ENCODE measurements at regions not wholly inside any gene's neighbourhood (a gene's known extent, or its start where the extent isn't known, plus 50 kb on each side); places are given as distances from the start of the nearest gene placed in this dataset.
A peak's percentile ranks its signal among the peaks of the same experiment; 100 is the strongest.

GRCh38 chr9:82188817-82189216 is 200.2 kb downstream of the SPATA31D1 start:
- Histone ChIP-seq H3K27ac (ENCODE audit: low read depth, low read length) (no peak overlapping the region), H3K9ac (ENCODE audit: extremely low read depth, low read length, poor library complexity, severe bottlenecking) (no peak overlapping the region), H3K9me3 (ENCODE audit: control insufficient read depth, low read length) (peaks cover 1% of the 10 kb centered on the region), H3K4me3 (ENCODE audit: low read length) (no peak overlapping the region), H3K27me3 (ENCODE audit: control insufficient read depth, insufficient read depth, low read length, poor library complexity, severe bottlenecking) (no peaks in the 10 kb centered on the region), H3K4me1 (ENCODE audit: control insufficient read depth, insufficient read depth, low read length) (no peaks in the 10 kb centered on the region), H3K36me3 (ENCODE audit: control insufficient read depth, insufficient read depth, low read length) (no peaks in the 10 kb centered on the region)
- Mint-ChIP-seq H3K4me3 (no peak overlapping the region), H3K36me3 (ENCODE audit: low read depth) (no peaks in the 10 kb centered on the region), H3K9me3 (peaks cover 5% of the 10 kb centered on the region), H3K27ac (no peak overlapping the region), H3K27me3 (ENCODE audit: insufficient read depth) (no peaks in the 10 kb centered on the region), H3K4me1 (peaks cover 2% of the 10 kb centered on the region)
- 90 to 100% methylated on average over 1 of the region's 1 CpG for WGBS, 2 experiments (ENCODE audit: insufficient coverage in 1 of 2, insufficient read length in 1 of 2)
- peak; percentile 67 for TF ChIP-seq CTCF (conservative IDR thresholded peaks at IDR 0.05)
- DNase-seq = no peak

- Histone ChIP-seq H3K4me3 (ENCODE audit: low read length) (no peak overlapping the region), H3K4me1 (ENCODE audit: control insufficient read depth, insufficient read depth, low read length) (no peaks in the 10 kb centered on the region), H3K27ac (ENCODE audit: low read depth, low read length) (no peak overlapping the region), H3K36me3 (ENCODE audit: control insufficient read depth, insufficient read depth, low read length) (no peaks in the 10 kb centered on the region), H3K9ac (ENCODE audit: extremely low read depth, low read length, poor library complexity, severe bottlenecking) (no peak overlapping the region), H3K9me3 (ENCODE audit: control insufficient read depth, low read length) (peaks cover 5% of the 10 kb centered on the region), H3K27me3 (ENCODE audit: control insufficient read depth, insufficient read depth, low read length, poor library complexity, severe bottlenecking) (no peaks in the 10 kb centered on the region)
- no peak for DNase-seq
- no peaks in the 10 kb centered on the region for H3K4me1 Mint-ChIP-seq
- H3K27me3 Mint-ChIP-seq (ENCODE audit: insufficient read depth) = no peaks in the 10 kb centered on the region
- peaks cover 10% of the 10 kb centered on the region for H3K9me3 Mint-ChIP-seq
- no peaks in the 10 kb centered on the region for H3K36me3 Mint-ChIP-seq (ENCODE audit: low read depth)
- 93 to 100% methylated on average over 3 to 4 of the region's 4 CpGs for WGBS, 2 experiments (ENCODE audit: insufficient coverage in 1 of 2, insufficient read length in 1 of 2)
- H3K4me3 Mint-ChIP-seq = no peak overlapping the region
- H3K27ac Mint-ChIP-seq = no peak overlapping the region
- no peak for TF ChIP-seq CTCF (conservative IDR thresholded peaks at IDR 0.05)
These were observed 202.7 kb downstream of the SPATA31D1 start for GRCh38 chr9:82191082-82191770.

- 90 to 100% methylated on average over 2 to 3 of the region's 3 CpGs for WGBS, 2 experiments (ENCODE audit: insufficient coverage in 1 of 2, insufficient read length in 1 of 2)
- Mint-ChIP-seq H3K27ac (no peak overlapping the region), H3K4me1 (peaks cover 3% of the 10 kb centered on the region), H3K4me3 (no peak overlapping the region), H3K36me3 (ENCODE audit: low read depth) (no peaks in the 10 kb centered on the region), H3K9me3 (peaks cover 10% of the 10 kb centered on the region), H3K27me3 (ENCODE audit: insufficient read depth) (no peaks in the 10 kb centered on the region)
- Histone ChIP-seq H3K36me3 (ENCODE audit: control insufficient read depth, insufficient read depth, low read length) (no peaks in the 10 kb centered on the region), H3K4me1 (ENCODE audit: control insufficient read depth, insufficient read depth, low read length) (no peaks in the 10 kb centered on the region), H3K9me3 (ENCODE audit: control insufficient read depth, low read length) (peaks cover 5% of the 10 kb centered on the region), H3K27ac (ENCODE audit: low read depth, low read length) (no peak overlapping the region), H3K4me3 (ENCODE audit: low read length) (no peak overlapping the region), H3K9ac (ENCODE audit: extremely low read depth, low read length, poor library complexity, severe bottlenecking) (no peak overlapping the region), H3K27me3 (ENCODE audit: control insufficient read depth, insufficient read depth, low read length, poor library complexity, severe bottlenecking) (no peaks in the 10 kb centered on the region)
- no peak for TF ChIP-seq CTCF (conservative IDR thresholded peaks at IDR 0.05)
- DNase-seq = no peak
These were observed 203.6 kb downstream of the SPATA31D1 start for GRCh38 chr9:82192211-82192610.
